ENCODE measurements at regions not wholly inside any gene's neighbourhood (a gene's known extent, or its start where the extent isn't known, plus 50 kb on each side); places are given as distances from the start of the nearest gene placed in this dataset.

DNA sequence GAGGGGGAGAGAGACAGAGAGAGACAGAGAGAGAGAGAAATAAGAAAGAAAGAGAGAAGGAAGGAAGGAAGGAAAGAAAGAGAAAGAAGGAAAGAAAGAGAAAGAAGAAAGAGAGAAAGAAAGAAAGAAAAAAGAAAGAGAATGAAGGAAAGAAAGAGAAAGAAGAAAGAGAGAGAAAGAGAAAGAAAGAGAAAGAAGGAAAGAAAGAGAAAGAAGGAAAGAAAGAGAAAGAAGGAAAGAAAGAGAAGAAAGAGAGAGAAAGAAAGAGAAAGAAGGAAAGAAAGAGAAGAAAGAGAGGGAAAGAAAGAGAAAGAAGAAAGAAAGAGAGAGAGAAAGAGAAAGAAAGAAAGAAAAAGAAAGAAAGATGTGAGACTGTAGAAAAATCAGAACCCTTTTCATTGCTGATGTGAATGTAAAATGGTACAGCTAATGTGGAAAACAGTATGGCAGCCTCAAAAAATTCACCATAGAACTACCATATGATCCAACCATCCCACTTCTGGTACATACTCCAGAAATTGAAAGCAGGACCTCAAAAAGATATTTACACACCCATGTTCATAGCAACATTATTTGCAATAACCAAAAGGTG, 203.4 kb upstream of the POU3F3 start:
- TF ChIP-seq EZH2 (IDR thresholded peaks at IDR 0.05) (no peak), EZH2phosphoT487 (IDR thresholded peaks at IDR 0.05) (no peak)
- TF ChIP-seq, protein P1, sequence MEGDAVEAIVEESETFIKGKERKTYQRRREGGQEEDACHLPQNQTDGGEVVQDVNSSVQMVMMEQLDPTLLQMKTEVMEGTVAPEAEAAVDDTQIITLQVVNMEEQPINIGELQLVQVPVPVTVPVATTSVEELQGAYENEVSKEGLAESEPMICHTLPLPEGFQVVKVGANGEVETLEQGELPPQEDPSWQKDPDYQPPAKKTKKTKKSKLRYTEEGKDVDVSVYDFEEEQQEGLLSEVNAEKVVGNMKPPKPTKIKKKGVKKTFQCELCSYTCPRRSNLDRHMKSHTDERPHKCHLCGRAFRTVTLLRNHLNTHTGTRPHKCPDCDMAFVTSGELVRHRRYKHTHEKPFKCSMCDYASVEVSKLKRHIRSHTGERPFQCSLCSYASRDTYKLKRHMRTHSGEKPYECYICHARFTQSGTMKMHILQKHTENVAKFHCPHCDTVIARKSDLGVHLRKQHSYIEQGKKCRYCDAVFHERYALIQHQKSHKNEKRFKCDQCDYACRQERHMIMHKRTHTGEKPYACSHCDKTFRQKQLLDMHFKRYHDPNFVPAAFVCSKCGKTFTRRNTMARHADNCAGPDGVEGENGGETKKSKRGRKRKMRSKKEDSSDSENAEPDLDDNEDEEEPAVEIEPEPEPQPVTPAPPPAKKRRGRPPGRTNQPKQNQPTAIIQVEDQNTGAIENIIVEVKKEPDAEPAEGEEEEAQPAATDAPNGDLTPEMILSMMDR (IDR thresholded peaks at IDR 0.05), result no peak

Data from neural progenitor cell (in vitro differentiated cells).